Mammary epithelial cell (primary cell): ENCODE measurements at regions not wholly inside any gene's neighbourhood (a gene's known extent, or its start where the extent isn't known, plus 50 kb on each side); places are given as distances from the start of the nearest gene placed in this dataset.

Source experiments
- EZH2 ChIP-seq: IDR thresholded peaks from 2 replicates; pipeline ENCODE4 v1.6.1; 2012; ENCODE audit warnings: low read length, inconsistent platforms, borderline replicate concordance
- TF ChIP-seq, protein P1 (sequence below), 2 donors: IDR thresholded peaks in 1 of 2; conservative IDR thresholded peaks in 1 of 2; 2 replicates each; pipeline ENCODE4 v1.5.1; 2011 to 2012; ENCODE audit warnings: inconsistent platforms in 2 of 2, low read length in 2 of 2, mild to moderate bottlenecking in 2 of 2, control low read depth in 1 of 2, low read depth in 1 of 2; ENCODE audit not compliant: insufficient read depth in 1 of 2; ENCODE audit errors: extremely low read depth in 1 of 2

- TF ChIP-seq, protein P1, sequence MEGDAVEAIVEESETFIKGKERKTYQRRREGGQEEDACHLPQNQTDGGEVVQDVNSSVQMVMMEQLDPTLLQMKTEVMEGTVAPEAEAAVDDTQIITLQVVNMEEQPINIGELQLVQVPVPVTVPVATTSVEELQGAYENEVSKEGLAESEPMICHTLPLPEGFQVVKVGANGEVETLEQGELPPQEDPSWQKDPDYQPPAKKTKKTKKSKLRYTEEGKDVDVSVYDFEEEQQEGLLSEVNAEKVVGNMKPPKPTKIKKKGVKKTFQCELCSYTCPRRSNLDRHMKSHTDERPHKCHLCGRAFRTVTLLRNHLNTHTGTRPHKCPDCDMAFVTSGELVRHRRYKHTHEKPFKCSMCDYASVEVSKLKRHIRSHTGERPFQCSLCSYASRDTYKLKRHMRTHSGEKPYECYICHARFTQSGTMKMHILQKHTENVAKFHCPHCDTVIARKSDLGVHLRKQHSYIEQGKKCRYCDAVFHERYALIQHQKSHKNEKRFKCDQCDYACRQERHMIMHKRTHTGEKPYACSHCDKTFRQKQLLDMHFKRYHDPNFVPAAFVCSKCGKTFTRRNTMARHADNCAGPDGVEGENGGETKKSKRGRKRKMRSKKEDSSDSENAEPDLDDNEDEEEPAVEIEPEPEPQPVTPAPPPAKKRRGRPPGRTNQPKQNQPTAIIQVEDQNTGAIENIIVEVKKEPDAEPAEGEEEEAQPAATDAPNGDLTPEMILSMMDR (conservative IDR thresholded peaks at IDR 0.05 in 1 of 2, IDR thresholded peaks at IDR 0.05 in 1 of 2; ENCODE audit: extremely low read depth in 1 of 2, insufficient read depth in 1 of 2, low read depth in 1 of 2, low read length in 2 of 2): no peak
- TF ChIP-seq EZH2: no peak
Observed at GRCh38 chr6:54053881-54054391, 57.3 kb upstream of the MLIP start.
